ENCODE measurements at regions not wholly inside any gene's neighbourhood (a gene's known extent, or its start where the extent isn't known, plus 50 kb on each side); places are given as distances from the start of the nearest gene placed in this dataset.

DNA sequence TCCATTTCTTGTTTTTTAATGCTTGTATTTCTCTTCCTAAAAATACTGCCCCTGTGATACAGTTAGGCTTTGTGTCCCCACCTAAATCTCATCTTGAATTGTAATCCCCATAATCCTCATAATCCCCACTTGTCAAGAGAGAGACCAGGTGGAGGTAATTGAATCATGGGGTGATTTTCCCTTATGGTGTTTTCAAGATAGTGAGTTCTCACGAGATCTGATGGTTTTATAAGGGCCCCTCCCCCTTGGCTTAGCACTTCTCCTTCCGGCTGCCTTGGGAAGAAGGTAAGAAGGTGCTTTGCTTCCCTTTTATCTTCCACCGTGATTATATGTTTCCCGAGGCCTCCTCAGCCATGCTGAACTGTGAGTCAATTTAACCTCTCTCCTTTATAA is 227.4 kb downstream of the MAN2A1 start:
- DNase-seq = no peak

DNA sequence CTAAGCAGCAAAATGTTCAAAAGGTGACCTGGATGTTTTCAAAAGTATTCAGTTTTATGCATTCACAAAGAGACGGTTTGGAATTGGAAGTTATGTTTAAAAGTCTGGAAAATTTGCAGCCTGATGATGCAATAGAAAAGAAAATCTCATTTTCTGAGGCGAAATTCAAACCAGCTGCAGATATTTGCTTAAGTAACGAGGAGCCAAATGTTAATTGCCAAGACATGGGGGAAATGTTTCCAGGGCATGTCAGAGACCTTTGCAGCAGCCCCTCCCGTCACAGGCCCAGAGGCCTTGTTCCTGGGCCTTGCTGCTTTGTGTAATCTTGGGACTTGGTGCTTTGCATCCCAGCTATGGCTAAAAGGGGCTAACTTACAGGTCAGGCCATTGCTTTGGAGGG is 228.2 kb downstream of the MAN2A1 start:
- no peak for DNase-seq

DNA sequence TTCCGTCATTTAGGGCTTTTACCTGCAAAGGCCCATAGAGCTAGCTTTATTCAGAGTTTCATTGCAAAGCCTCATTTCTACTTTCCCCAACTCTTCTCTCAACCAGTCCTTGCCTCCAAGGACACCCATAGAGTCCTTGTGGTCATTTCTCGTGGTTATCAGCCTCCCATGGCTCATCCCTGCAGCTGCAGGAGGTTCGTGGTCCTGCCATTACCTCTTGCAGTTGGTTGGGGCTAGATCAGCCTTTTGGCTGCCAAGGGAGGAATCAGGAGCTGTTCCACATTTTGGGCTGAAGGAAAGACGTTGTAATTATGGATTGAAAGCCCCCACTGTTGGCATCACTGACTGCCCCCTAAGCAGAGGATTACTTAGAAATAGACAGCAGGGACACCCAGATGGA is 231.0 kb downstream of the MAN2A1 start:
- no peak for DNase-seq

DNA sequence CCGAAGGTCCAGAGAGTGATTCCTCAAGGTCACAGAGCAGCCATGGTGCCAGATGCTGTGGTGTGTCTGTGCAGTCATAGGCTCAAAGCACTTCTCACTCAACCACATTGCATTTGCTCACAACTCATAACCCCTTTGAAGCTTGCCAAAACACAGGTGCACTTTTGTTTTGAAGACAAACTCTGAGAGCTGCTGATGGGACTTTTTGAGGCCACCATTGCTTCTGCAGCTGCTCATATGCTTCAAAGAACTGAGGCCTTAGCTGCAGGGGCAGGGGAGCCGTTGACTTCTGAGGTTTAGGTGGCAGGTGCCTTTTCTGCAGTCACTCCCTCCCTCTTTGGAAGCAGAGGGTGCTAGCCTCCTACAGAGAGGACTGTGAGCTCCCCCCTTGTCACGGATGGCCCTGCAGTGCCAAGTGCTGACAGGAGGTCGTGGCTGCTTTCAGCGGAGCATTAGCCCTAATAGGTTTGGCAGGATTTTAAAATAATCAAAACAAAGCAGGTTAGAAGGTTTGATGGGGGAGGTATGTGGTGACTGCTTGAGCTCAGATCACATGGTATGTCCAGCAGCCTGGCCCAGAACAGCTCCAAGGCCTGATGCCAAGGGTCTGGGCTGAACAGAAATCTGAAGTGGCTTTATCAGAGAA is 232.1 kb downstream of the MAN2A1 start:
- no peak for DNase-seq

DNA sequence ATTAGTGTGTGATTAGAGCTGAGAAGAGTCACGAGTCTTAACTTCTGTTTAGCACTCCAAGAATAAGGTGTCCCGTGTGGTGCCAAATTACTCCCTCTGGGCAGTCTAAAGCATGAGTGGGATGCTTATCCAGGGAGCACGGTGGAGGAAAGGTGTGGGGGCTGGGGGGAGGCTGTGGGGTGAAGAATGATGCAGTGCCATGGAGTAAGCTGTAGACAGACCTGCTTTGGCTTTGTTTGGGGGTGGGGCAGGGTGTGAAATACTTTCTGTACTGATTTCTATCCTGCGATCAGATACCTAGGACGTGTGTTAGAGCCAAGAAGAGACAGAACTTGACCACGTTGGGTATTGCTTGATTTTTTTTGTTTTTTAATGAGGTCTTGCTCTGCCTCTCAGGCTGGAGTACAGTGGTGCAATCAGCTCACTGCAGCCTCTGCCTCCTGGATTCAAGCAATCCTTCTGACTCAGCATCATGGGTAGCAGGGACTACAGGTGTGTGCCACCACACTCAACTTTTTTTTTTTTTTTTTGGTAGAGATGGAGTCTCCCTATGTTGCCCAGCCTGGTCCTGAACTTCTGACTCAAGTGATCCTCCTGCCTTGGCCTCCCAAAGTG is 232.8 kb downstream of the MAN2A1 start:
- DNase-seq = no peak

DNA sequence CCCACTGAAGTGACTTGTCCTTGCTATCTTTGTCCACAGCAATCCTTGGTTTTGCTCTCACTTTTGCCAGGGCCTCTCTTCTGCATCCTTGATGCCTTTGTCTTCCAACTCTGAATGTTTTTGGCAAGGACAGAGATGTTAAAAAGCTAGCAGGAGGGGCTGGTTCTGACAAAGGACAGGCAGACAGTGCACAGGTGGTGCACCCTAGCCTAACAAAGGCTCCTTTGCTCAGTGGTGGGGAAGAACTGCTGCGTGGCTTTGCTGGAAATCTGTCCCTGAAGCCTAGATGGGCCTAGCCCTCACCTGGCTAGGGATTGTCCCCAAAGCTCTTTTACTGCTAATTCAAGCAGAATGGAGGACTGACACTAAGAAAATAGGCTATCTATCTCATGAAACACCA is 233.5 kb downstream of the MAN2A1 start:
- no peak for DNase-seq

DNA sequence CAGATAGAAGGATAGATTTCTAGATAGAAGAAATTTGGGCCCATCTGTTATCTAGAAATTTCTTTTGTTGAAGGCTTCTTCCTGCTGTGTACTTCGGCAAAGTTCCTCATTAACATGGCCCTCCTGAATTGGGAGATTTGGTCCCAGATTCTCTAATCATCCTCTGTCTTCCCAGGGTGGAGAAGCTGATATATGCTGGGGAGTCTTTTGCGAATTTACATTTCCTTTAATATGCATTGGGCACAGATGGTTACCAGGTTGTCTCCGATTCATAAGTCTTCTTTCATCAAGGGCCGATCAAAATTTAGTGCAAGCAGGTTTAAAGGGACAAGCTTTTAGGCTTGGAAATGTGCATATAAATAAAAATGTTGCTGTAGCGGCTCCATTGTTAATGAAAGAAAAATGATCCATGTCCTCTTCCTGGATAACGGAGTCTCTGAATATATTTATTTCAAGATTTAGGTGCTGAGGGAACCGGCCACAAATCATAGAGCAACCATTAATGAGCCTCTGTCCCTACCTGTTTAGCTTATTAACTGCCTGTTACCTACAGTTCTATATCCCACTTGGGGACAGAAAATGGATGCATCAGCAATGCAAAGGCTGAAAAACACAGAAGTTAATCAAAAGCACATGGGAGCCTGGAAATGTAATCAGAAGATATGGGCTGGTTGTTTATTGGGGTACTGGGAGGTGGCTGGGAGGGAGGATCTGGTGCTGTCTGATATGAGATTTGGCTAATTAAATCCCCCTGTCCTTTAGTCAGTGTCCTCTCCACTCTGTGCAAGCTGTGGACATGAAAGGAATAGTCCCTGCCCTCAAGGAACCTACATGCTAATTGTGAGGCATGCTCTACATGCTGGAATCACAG is 234.7 kb downstream of the MAN2A1 start:
- no peak for DNase-seq

DNA sequence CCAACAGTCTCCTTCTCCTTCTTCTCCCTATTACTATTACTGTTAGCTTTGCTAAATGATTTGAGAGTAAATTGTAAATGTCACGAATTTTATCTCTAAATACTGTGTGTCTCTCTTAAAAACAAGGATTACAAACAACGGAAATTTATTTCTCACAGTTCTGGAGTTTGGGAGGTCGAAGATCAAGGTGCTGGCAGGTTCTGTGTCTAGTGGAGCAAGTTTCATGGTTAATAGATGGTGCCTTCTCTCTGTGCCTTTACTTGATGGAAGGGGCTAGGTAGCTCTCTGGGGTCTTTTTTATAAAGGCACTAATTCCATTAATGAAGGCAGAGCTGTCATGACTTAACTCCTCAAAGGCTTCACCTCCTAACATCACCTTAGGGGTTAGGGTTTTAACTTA is 237.9 kb downstream of the MAN2A1 start:
- DNase-seq = no peak

DNA sequence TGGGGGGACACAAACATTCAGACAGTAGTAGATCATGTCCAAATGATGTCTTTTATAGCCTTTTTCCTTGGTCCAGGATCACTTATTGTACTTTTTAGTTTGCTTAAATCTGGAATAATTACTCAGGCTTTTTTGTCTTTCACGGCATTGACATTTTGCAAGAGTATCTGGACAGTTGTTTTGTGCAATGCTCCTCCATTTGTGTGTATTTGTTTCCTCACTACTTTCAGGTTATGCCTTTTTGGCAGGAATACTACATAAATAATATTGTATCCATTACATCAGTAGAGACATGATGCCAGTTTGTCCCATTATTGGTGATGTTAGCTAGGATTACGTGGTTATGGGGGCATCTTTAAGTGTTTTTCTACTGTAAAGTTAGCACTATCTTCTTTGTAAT is 238.3 kb downstream of the MAN2A1 start:
- DNase-seq = no peak

DNA sequence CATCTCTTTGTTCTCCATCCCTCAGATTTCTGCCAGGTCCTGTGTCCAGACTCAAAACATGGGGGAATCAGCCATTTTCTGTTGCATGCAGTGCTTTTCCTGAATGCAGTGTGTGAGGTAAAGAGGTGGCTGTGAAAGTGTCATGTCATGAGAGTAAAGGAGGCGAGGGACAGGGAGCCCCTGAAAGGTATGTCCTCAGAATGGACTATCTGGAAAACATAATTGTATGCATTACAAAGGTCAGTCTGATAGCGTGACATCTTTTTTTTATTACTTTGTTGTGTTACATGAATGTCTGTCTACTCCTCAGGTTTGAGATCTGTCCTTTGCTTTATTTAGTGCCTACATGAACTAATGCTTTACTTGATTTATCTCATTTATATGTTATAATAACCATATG is 239.1 kb downstream of the MAN2A1 start:
- DNase-seq = no peak

DNA sequence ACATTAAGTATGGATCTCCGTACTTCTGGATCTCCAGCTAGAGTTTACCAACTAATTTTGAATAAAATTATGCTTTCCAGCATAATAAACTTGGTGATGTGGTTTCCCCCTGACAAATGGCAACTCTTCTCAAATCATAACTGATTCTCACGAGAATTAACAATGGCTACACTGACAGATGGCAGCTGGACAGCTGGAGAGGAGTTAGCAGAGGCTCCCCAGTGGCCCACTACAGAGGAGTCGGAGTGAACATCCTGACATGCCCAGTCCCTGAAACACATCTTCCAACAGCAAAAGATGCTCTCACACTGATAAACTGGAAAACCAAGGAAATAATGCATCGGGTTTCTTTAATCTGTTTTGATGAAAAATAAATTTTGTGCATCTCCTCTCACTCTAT is 239.6 kb downstream of the MAN2A1 start:
- DNase-seq = no peak

DNA sequence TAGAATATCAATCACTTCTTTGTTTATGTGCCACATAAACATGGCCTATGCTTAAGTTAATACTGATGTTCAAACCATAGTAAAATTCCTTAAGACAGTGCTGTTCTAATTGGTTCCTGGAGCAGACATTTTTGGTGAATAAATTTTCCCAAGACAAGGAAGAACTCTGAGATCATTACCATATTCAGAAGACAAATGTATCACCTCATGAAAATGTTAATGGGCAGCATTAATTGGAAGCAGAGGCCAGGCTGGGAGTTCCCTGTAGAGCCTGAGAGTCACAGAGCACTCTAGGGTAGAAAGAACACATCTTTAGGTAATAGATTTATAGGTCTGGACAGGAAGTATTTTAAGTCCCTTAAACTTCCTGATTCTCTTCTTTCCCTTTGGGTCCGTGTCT is 240.2 kb downstream of the MAN2A1 start:
- no peak for DNase-seq

DNA sequence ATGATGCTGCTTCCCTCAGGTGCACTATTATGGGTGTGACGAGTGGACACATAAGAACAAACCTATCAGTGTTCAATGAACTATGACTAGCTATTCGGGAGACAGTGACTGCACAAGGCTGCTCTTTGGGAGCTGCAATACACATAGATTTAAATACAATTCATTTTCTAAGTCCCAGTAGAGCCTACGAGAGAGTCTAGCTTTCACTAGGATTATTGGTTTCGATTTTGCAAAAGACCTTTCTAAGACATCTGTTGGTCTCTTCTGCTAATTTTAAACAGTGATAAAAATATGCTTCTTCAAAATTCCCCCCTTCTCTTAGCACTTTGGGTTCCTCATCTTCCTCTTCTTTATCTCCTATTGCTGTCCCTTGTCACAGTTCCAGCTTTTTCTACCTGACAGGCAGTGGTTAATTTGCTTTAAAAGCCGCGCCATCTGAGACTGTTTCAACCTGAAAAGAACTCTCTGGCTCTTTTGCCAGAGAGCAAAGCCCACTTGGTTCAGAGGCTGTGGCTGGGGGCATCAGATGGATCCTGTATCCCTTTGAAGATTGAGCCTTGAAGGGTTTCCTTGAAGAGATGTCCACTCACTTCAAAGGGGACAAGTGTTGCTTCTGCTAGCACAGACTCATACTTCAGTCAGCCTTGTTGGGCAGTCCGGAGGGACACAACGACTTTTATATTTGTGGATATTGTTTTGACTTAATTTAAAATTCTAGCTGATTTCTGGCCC is 241.5 kb downstream of the MAN2A1 start:
- no peak for DNase-seq

DNA sequence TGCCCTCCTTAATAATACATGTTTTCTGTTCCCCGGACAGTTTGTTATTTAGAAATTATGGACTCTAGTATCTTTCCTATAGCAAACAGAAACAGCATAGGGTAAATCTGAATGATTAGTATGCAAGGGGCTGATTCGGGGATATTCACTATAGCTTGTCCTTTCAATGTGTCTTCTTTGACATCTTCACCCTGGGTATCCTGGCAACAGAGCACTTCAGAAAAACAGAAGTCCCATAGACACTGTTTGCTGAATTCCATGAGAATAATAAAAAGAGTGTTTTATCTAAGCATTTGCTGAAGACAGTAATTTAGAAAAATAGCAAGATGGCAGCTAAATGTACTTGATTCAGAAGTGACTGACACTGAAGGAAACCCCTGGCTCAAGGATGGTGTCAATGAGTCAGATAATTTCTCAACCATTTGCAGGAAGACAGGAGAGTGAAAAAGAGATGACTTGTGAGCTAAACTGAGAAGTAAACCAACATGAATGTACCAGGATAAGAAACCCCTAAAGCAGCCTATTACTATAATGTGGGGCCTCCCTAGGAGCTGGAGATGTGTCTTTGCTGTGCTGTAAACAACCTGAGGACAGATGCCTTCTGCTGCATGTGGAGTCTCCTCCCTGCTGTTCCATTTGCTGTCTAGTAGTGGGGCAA is 246.2 kb downstream of the MAN2A1 start:
- DNase-seq = no peak

DNA sequence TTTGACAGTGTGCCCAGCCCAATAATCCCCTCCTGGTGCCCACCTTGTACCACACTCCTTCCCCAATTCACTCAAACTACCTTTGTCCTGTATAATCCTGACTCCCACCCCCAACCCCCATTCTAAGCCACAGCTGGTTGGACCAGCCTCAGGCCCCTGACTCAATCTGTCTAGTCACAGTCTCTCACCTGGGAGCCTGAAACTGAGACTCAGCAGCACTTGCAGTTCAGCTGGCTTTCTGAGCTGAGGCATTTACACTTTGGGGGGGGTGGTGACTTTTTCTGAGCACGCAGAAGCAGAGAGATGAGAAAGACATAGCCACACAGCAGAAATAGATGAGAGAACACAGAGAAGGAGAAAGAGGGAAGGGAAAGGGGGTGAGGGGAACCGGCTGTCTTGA is 247.3 kb downstream of the MAN2A1 start:
- no peak for DNase-seq

DNA sequence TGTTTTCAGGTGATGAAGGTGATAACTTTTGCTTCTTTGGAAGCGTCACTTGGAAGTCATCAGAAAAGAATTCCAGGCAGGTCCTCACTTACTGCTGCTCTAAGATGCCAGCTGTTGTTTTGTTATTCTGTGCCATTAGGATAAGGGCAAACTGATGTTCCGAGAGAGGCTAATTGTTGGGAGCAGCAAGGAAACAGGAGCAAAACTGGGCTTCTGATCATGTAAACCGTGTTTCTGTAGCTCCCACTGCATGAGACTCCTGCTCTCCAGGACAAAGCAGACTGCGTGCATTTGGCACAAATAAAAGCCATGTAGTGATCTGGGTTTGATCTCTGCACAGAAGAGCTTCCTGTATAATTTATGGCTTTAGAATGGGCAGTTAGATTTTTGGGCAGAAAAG is 248.2 kb downstream of the MAN2A1 start:
- DNase-seq = no peak

DNA sequence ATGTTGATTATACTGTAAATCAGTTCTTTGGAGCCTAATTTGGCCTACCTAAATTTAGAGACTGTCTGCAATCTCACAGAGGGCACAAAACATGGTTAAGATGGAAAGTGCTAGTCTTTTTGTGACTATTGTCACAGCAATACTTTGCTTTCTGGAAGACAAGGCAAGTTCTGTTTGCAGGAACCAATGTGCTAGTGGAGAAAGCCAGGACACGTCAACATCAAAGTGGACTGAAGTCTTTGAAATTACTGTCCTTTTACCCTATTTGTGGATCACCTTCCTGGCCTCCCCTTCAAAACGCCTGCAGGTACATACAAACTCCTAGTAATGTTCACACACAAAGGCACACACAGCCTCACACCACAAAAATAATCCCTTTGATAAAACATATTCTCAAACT is 248.7 kb downstream of the MAN2A1 start:
- no peak for DNase-seq

DNA sequence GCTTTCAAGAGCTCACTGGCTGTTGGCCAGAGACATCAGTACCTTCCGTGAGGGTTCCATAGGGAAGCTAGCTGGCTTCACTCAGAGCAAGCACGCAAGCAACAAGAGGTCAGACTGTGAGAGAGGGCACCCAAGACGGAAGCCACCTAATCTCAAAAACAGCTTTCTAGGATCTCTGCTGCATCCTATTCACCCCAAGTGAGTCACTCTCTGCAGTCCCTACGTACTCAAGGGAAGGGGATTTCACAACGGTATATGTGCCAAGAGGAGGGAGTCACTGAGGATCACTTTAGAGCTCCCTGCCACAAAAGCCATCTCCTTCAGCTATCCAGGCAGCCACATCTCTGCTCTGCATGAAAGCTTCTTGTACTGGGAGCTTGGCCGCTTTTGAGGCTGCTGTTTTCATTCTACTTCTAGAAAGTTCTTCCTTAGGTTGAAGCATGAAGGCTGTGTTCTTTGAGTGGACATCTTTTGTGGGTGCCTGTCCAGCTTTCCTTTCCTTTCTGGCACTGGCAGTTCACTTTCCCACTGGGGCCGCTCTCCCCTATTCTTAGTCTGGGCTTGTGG is 249.5 kb downstream of the MAN2A1 start:
- DNase-seq = no peak

DNA sequence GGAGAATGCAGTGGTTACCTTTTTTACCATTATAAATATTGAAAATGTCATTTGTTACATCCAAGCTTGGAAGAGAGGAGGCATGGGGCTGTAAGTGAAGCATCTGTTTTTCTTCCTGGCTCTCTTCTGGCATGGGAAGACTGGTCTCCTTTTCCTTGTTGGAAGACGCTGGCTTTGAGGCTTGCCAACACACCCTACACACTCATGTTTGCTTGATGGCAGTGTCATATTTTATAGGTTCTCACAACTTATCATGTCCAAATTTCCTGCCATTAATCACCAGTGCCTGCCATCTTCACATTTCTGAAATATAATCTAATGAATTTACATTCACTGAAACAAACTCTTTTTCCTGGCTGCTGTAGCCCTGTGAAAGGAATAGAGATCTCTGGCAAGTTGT is 252.9 kb downstream of the MAN2A1 start:
- no peak for DNase-seq

DNA sequence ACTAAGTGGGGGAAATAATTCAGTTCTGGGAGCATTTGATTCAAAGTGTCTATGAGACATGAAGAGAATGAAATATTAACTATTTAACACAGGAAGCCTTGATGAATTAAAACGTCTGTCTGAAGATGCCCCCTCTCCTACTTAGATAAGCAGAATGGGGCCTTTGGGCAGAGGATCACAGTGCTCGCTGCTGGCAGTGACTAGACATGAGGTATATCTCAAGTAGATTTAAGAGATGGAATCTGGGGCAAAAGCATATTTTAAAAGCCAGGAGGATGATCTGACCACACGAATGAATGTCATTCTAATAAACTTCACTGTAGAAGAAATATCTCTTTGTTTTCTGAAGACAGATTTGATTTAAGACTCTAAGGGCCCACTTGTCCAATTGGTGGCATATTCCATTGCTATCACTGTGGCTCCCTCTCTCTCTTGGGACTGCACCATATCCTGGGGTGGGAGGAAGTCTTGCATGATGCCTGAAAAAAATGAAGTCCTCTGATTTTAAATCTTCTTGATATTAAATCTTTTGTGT is 254.0 kb downstream of the MAN2A1 start:
- DNase-seq = no peak

DNA sequence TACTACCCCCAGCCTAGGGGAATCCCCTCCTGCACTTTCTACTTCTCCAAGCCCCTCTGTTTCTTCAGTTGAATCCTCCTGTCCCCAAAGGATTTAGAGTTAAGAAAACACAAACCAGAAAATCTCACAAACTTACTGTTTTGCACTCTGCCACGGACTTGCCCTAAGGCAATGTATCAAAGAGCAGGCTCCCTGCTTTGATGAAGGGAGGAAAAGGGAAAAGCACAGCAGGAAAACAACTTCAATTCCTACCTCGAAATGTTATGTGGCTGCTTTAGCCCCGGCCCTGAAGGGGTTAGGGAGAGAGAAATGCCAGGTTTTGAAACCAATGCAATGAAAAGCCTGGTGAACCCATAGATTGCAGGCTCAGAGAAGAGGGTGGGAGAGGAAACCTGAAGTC is 254.7 kb downstream of the MAN2A1 start:
- no peak for DNase-seq

DNA sequence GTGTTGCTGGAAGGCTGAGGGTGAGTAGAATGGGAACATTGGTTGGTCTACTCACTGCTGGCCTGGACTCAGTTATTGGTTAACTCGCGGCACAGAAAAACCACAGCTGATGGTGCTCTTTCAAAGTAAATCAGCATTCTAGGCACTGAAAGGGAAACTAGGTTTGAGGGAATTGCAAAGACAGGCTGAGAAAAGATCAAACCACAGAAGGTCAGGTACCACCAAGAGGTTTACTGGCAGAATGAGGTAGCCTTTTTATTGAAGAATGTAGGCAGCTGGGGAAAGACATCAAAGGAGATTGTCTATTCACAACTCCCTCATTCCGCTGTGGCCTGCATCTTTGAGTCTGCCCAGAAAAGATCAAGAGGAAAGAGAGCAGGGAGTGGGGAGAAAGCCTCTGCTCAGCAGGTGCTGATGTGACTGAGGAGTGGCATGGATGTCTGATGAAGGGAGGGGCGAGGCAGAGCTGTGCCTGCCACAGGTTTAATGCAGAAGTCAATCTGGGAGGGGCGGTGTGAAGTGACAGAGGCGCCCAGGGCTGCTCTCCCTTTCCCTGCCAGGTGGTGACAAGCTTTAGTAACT is 255.5 kb downstream of the MAN2A1 start:
- no peak for DNase-seq
